ENCODE measurements at regions not wholly inside any gene's neighbourhood (a gene's known extent, or its start where the extent isn't known, plus 50 kb on each side); places are given as distances from the start of the nearest gene placed in this dataset.

DNA sequence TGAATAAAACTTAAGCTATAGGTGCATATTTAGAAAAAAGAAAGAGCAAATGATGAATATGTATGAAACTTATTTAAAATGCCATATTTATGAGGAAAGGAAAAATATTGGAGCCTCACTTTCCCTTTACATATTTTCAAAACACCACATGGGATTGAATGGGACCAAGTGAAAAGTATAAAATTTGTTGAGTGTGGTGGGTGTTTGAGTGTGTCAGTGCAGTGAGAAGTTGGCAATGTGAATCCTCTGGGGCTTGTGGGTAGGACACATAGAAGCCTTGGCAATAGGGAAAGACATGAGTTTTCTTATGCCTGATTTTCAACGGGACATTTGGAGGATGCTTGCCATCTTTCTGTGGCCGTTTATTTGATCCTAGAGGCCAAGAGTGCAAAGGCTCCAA lies 502.2 kb upstream of the CELF4 start:
- H3K14ac ChIP-seq (ENCODE audit: insufficient read length): no peak overlapping the region
- POLR2A ChIA-PET (ENCODE audit: partially characterized antibody): no interaction called here

More for the DNA sequence above, 502.2 kb upstream of the CELF4 start:
- Histone ChIP-seq H3K56ac (replicated peaks; ENCODE audit: insufficient read length, low read depth, low read length) (no peak overlapping the region), H3K27me3 (replicated peaks in 1 of 4; ENCODE audit: control insufficient read depth in 3 of 4, extremely low read depth in 1 of 4, insufficient read depth in 3 of 4, low read length in 3 of 4) (no peaks in the 10 kb centered on the region), H3K79me2 (ENCODE audit: control insufficient read depth in 1 of 2, insufficient read depth in 2 of 2, low read length in 2 of 2) (no peaks in the 10 kb centered on the region), H3K27ac (ENCODE audit: low read depth, low read length) (no peak overlapping the region), H3K18ac (ENCODE audit: extremely low read depth, low read length) (no peak overlapping the region), H3K36me3 (ENCODE audit: control insufficient read depth in 2 of 4, insufficient read depth in 4 of 4, low read length in 3 of 4) (no peaks in the 10 kb centered on the region), H2BK20ac (ENCODE audit: low read length) (no peak overlapping the region), H3K23me2 (ENCODE audit: low read depth, low read length) (no peaks in the 10 kb centered on the region), H3K23ac (ENCODE audit: insufficient read length) (no peak overlapping the region), H2BK15ac (ENCODE audit: low read length) (no peak overlapping the region), H3K4ac (replicated peaks; ENCODE audit: insufficient read length, low read depth, low read length) (no peak overlapping the region), H2BK5ac (ENCODE audit: low read depth, low read length) (no peak overlapping the region), H3K4me2 (ENCODE audit: insufficient read depth in 1 of 2, low read depth in 2 of 2, low read length in 2 of 2) (no peak overlapping the region), H3K4me1 (replicated peaks in 1 of 4; ENCODE audit: control insufficient read depth in 3 of 4, insufficient read depth in 4 of 4, low read length in 3 of 4) (no peaks in the 10 kb centered on the region), H4K91ac (replicated peaks; ENCODE audit: insufficient read length, low read length) (no peak overlapping the region), H3K9me3 (ENCODE audit: insufficient read depth in 2 of 2, low read depth in 1 of 2, low read length in 1 of 2) (peaks cover 0 to 4% of the 10 kb centered on the region in 2 experiments; a peak in 1 of 4 replicates), H2AK5ac (ENCODE audit: low read depth, low read length) (no peak overlapping the region), H3K4me3 (ENCODE audit: extremely low read depth in 1 of 4, insufficient read depth in 2 of 4, low read depth in 3 of 4, low read length in 4 of 4) (no peak overlapping the region), H3K79me1 (ENCODE audit: low read depth, low read length) (no peaks in the 10 kb centered on the region), H4K8ac (ENCODE audit: extremely low read depth, insufficient read depth, low read length) (no peak overlapping the region), H4K20me1 (replicated peaks in 1 of 2; ENCODE audit: control insufficient read depth in 1 of 2, insufficient read depth in 2 of 2, low read length in 2 of 2) (no peaks in the 10 kb centered on the region), H2AFZ (ENCODE audit: low read length) (no peak overlapping the region), H3K9ac (replicated peaks in 1 of 4; ENCODE audit: extremely low read depth in 1 of 4, low read depth in 3 of 4, low read length in 3 of 4) (no peak overlapping the region), H2BK12ac (ENCODE audit: low read depth, low read length) (no peak overlapping the region), H2BK120ac (replicated peaks; ENCODE audit: low read depth, low read length) (no peak overlapping the region), H4K5ac (ENCODE audit: insufficient read length, low read depth, low read length) (no peak overlapping the region)
- 89% methylated on average over 2 of the region's 2 CpGs; no CpG with 5 or more reads in 1 of the 2 experiments for WGBS, 2 experiments (ENCODE audit: extremely low coverage in 1 of 2, insufficient coverage in 1 of 2, insufficient read length in 1 of 2, insufficient replicate concordance in 2 of 2, low coverage in 1 of 2, low lambda C conversion rate in 2 of 2, missing lambda C conversion rate in 1 of 2)
- TF ChIP-seq TAF7 (optimal IDR thresholded peaks at IDR 0.05; ENCODE audit: borderline replicate concordance, low read depth, low read length) (no peak), NRF1 (IDR thresholded peaks at IDR 0.05; ENCODE audit: low read depth, low read length) (no peak), CTCF (IDR thresholded peaks at IDR 0.05; ENCODE audit: control extremely low read depth in 1 of 3, insufficient read depth in 1 of 3, low read depth in 1 of 3, low read length in 3 of 3) (no peak), KDM5A (IDR thresholded peaks at IDR 0.05; ENCODE audit: low read length) (no peak), KDM4A (IDR thresholded peaks at IDR 0.05; ENCODE audit: low read depth, low read length, severe bottlenecking) (no peak), FOSL1 (IDR thresholded peaks at IDR 0.05; ENCODE audit: insufficient read depth, low read depth, low read length) (no peak), ATF3 (IDR thresholded peaks at IDR 0.05; ENCODE audit: insufficient read depth, low read depth, low read length) (no peak), CBX8 (IDR thresholded peaks at IDR 0.05; ENCODE audit: borderline replicate concordance, low read depth, low read length) (no peak)
- CTCF ChIA-PET (ENCODE audit: partially characterized antibody): no interaction called here
- DNase-seq (ENCODE audit: low read depth in 1 of 2, low spot score in 2 of 2): no peak
- FAIRE-seq: no peak

All from H1 (cell line).